Mammary epithelial cell (primary cell): ENCODE measurements at regions not wholly inside any gene's neighbourhood (a gene's known extent, or its start where the extent isn't known, plus 50 kb on each side); places are given as distances from the start of the nearest gene placed in this dataset.

Experiments
- EZH2 ChIP-seq: IDR thresholded peaks from 2 replicates; pipeline ENCODE4 v1.6.1; 2012; ENCODE audit warnings: low read length, inconsistent platforms, borderline replicate concordance
- TF ChIP-seq, protein P1 (sequence below), 2 donors: IDR thresholded peaks in 1 of 2; conservative IDR thresholded peaks in 1 of 2; 2 replicates each; pipeline ENCODE4 v1.5.1; 2011 to 2012; ENCODE audit warnings: inconsistent platforms in 2 of 2, low read length in 2 of 2, mild to moderate bottlenecking in 2 of 2, control low read depth in 1 of 2, low read depth in 1 of 2; ENCODE audit not compliant: insufficient read depth in 1 of 2; ENCODE audit errors: extremely low read depth in 1 of 2

DNA sequence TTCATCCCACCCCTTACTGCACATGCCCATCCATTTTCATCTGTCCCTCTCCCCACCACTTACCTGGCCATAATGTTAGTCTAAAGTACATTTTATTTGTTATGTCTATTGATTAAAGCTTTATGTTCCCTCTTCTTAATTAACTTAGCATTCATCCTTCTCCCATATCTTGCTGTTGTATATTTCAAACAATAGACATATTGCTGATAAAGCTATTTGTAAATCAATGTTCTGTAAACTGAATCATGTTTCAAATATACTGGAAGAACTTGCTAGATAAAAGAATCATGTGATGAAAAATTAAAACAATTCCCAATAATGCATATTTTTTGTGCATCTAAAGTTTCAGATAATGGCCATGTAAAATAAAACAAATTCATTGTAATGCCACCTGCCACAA lies 249.2 kb downstream of the IGSF11 start:
- TF ChIP-seq, protein P1, sequence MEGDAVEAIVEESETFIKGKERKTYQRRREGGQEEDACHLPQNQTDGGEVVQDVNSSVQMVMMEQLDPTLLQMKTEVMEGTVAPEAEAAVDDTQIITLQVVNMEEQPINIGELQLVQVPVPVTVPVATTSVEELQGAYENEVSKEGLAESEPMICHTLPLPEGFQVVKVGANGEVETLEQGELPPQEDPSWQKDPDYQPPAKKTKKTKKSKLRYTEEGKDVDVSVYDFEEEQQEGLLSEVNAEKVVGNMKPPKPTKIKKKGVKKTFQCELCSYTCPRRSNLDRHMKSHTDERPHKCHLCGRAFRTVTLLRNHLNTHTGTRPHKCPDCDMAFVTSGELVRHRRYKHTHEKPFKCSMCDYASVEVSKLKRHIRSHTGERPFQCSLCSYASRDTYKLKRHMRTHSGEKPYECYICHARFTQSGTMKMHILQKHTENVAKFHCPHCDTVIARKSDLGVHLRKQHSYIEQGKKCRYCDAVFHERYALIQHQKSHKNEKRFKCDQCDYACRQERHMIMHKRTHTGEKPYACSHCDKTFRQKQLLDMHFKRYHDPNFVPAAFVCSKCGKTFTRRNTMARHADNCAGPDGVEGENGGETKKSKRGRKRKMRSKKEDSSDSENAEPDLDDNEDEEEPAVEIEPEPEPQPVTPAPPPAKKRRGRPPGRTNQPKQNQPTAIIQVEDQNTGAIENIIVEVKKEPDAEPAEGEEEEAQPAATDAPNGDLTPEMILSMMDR (conservative IDR thresholded peaks at IDR 0.05 in 1 of 2, IDR thresholded peaks at IDR 0.05 in 1 of 2; ENCODE audit: extremely low read depth in 1 of 2, insufficient read depth in 1 of 2, low read depth in 1 of 2, low read length in 2 of 2): no peak
- no peak for TF ChIP-seq EZH2
